ENCODE measurements at regions not wholly inside any gene's neighbourhood (a gene's known extent, or its start where the extent isn't known, plus 50 kb on each side); places are given as distances from the start of the nearest gene placed in this dataset.
"Not testable (repeated sequence)": the region's sequence is repeated elsewhere in the genome, so short reads cannot be mapped to it uniquely, and the experiment has no call there.

DNA sequence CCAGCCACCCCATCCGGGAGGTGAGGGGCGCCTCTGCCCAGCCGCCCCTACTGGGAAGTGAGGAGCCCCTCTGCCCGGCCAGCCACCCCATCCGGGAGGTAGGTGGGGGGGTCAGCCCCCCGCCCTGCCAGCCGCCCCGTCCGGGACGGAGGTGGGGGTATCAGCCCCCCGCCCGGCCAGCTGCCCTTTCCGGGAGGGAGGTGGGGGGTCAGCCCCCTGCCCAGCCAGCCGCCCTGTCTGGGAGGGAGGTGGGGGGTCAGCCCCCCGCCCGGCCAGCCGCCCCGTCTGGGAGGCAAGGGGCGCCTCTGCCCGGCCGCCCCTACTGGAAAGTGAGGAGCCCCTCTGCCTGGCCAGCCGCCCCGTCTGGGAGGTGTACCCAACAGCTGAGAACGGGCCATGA is 299.4 kb upstream of the RORB start:
- WGBS, 2 donors: 94 to 100% methylated on average over 11 to 23 of the region's 24 CpGs
- H3K27me3 ChIP-seq (ENCODE audit: control insufficient read depth in 1 of 2, insufficient read depth in 2 of 2, low read length in 1 of 2); H3K27ac ChIP-seq (ENCODE audit: low read depth in 1 of 2, low read length in 2 of 2); H3K4me1 ChIP-seq (ENCODE audit: control insufficient read depth in 1 of 2, insufficient read depth in 2 of 2, low read length in 2 of 2); ATAC-seq (ENCODE audit: low FRiP score); H3K9me3 ChIP-seq (ENCODE audit: control insufficient read depth, low read length); DNase-seq; H3K4me3 ChIP-seq (ENCODE audit: low read length in 2 of 2); H3K36me3 ChIP-seq (ENCODE audit: control insufficient read depth in 1 of 2, insufficient read depth in 2 of 2, low read length in 1 of 2); intact Hi-C loops (cut with DNase I): not testable (repeated sequence)

DNA sequence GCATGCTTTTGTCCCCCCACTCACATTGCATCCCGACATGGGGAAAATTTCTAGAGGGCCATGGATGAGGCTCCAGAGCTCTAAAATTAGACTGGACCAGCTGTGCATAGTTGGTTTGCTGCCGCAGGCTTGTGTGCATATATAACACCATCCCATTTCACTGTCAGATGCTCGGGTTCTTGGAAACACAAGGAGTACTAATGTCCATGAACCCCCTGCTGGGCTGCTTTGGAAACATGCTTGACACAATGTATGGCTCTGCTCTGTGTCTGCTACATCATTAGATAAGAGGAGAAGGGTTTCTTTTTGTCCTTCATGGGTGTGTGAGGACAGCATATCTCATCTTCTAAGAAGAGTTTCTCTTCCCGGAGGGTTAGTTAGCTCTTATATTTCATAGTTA is 292.1 kb upstream of the RORB start:
- H3K27me3 ChIP-seq (ENCODE audit: control insufficient read depth in 1 of 2, insufficient read depth in 2 of 2, low read length in 1 of 2): no peaks in the 10 kb centered on the region
- H3K36me3 ChIP-seq (ENCODE audit: control insufficient read depth in 1 of 2, insufficient read depth in 2 of 2, low read length in 1 of 2): no peaks in the 10 kb centered on the region
- H3K27ac ChIP-seq (ENCODE audit: low read depth in 1 of 2, low read length in 2 of 2): no peak overlapping the region
- DNase-seq: no peak
- WGBS, 2 donors: 65 to 67% methylated on average over 4 of the region's 4 CpGs
- no peaks in the 10 kb centered on the region for H3K4me1 ChIP-seq (ENCODE audit: control insufficient read depth in 1 of 2, insufficient read depth in 2 of 2, low read length in 2 of 2)
- no peaks in the 10 kb centered on the region for H3K9me3 ChIP-seq (ENCODE audit: control insufficient read depth, low read length)
- intact Hi-C loops (cut with DNase I): no loop called here
- ATAC-seq (ENCODE audit: low FRiP score): no peak
- H3K4me3 ChIP-seq (ENCODE audit: low read length in 2 of 2): no peak overlapping the region

- Histone ChIP-seq H3K9me3 (ENCODE audit: control insufficient read depth, low read length) (no peaks in the 10 kb centered on the region), H3K4me1 (ENCODE audit: control insufficient read depth in 1 of 2, insufficient read depth in 2 of 2, low read length in 2 of 2) (no peaks in the 10 kb centered on the region), H3K27ac (ENCODE audit: low read depth in 1 of 2, low read length in 2 of 2) (no peak overlapping the region), H3K27me3 (ENCODE audit: control insufficient read depth in 1 of 2, insufficient read depth in 2 of 2, low read length in 1 of 2) (no peaks in the 10 kb centered on the region), H3K36me3 (ENCODE audit: control insufficient read depth in 1 of 2, insufficient read depth in 2 of 2, low read length in 1 of 2) (no peaks in the 10 kb centered on the region), H3K4me3 (ENCODE audit: low read length in 2 of 2) (no peak overlapping the region)
- intact Hi-C loops (cut with DNase I): no loop called here
- WGBS, 2 donors: 80% methylated on average over 3 of the region's 3 CpGs
- DNase-seq (no peak), ATAC-seq (ENCODE audit: low FRiP score) (no peak)
Measured at GRCh38 chr9:74218385-74219063, 278.6 kb upstream of the RORB start.

DNA sequence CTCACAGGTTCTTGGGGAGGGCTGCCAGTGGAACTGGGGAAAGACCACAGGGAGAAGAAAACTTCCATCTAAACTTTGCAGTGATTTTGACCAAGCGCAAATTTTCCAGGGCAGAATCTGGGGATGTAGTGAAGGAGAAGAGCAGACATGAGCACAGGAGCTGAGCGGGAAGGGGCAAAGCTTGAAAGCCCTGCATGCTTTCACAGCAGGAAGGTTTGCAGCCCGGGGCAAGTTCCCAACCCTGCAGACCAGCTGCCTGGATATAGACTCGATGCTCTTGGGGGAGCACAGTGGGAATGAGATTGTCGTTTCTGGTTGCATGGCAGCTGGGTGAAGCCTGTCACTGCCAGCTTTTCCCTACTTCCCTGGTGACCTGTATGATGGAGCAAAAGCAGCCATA is 276.8 kb upstream of the RORB start:
- no peaks in the 10 kb centered on the region for H3K27me3 ChIP-seq (ENCODE audit: control insufficient read depth in 1 of 2, insufficient read depth in 2 of 2, low read length in 1 of 2)
- H3K4me3 ChIP-seq (ENCODE audit: low read length in 2 of 2): no peak overlapping the region
- no peaks in the 10 kb centered on the region for H3K9me3 ChIP-seq (ENCODE audit: control insufficient read depth, low read length)
- no peak overlapping the region for H3K27ac ChIP-seq (ENCODE audit: low read depth in 1 of 2, low read length in 2 of 2)
- no peaks in the 10 kb centered on the region for H3K36me3 ChIP-seq (ENCODE audit: control insufficient read depth in 1 of 2, insufficient read depth in 2 of 2, low read length in 1 of 2)
- H3K4me1 ChIP-seq (ENCODE audit: control insufficient read depth in 1 of 2, insufficient read depth in 2 of 2, low read length in 2 of 2): no peaks in the 10 kb centered on the region
- no peak for ATAC-seq (ENCODE audit: low FRiP score)
- WGBS, 2 donors: 63 to 66% methylated on average over 5 of the region's 5 CpGs
- DNase-seq: no peak
- intact Hi-C loops (cut with DNase I): no loop called here

DNA sequence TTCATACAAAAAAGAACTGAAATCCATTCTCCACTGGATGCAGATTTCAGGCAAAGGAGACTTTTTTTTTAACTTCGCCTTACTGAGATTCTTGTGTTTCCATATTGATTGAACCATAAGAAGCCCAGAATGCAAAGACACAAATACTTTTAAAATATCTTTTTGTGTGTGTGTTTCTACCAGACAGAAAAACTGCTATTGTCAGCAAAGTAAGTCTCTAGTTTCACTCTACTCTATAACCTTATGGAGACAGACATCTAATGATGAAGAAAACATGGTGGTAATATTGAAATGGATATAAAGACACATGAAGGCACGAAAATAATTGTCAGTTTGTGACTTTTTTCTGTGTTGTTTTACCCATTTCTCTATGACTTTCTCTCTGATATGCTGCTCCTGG is 260.3 kb upstream of the RORB start:
- Histone ChIP-seq H3K4me3 (ENCODE audit: low read length in 2 of 2) (no peak overlapping the region), H3K36me3 (ENCODE audit: control insufficient read depth in 1 of 2, insufficient read depth in 2 of 2, low read length in 1 of 2) (no peaks in the 10 kb centered on the region), H3K4me1 (ENCODE audit: control insufficient read depth in 1 of 2, insufficient read depth in 2 of 2, low read length in 2 of 2) (no peaks in the 10 kb centered on the region), H3K27me3 (ENCODE audit: control insufficient read depth in 1 of 2, insufficient read depth in 2 of 2, low read length in 1 of 2) (no peaks in the 10 kb centered on the region), H3K27ac (ENCODE audit: low read depth in 1 of 2, low read length in 2 of 2) (no peak overlapping the region), H3K9me3 (ENCODE audit: control insufficient read depth, low read length) (no peaks in the 10 kb centered on the region)
- 65 to 69% methylated on average over 2 of the region's 2 CpGs for WGBS, 2 donors
- ATAC-seq (ENCODE audit: low FRiP score) (no peak), DNase-seq (no peak)
- intact Hi-C loops (cut with DNase I): no loop called here

GRCh38 chr9:74245866-74246497 is 251.2 kb upstream of the RORB start:
- Histone ChIP-seq H3K27ac (ENCODE audit: low read depth in 1 of 2, low read length in 2 of 2) (no peak overlapping the region), H3K4me1 (ENCODE audit: control insufficient read depth in 1 of 2, insufficient read depth in 2 of 2, low read length in 2 of 2) (no peaks in the 10 kb centered on the region), H3K9me3 (ENCODE audit: control insufficient read depth, low read length) (no peaks in the 10 kb centered on the region), H3K36me3 (ENCODE audit: control insufficient read depth in 1 of 2, insufficient read depth in 2 of 2, low read length in 1 of 2) (no peaks in the 10 kb centered on the region), H3K27me3 (ENCODE audit: control insufficient read depth in 1 of 2, insufficient read depth in 2 of 2, low read length in 1 of 2) (no peaks in the 10 kb centered on the region), H3K4me3 (ENCODE audit: low read length in 2 of 2) (no peak overlapping the region)
- no peak for DNase-seq
- no peak for ATAC-seq (ENCODE audit: low FRiP score)
- intact Hi-C loops (cut with DNase I): no loop called here
- 78% methylated on average over 3 of the region's 3 CpGs for WGBS, 2 donors

DNA sequence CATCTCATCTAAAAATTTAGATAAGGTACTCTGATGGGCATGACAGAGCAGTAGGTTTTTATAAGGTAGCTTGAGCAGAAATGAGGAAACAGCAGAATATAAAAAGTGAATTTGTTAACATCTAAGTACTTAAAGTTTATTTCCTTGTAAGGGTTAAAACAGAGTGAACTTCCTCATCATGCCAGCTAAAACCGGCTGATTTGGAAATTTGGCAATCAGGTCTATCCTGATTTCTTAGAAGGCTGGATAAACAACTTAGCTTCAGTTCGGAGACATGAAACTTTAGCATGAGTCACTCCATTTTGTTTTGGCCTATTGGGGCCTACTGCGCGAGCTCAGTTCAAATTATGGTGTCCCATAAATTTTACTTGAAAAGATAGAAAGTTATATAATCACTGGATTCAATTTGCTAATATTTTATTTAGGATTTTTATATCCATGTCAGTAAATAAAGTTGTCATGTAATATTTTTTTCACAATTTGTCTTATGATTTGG is 241.6 kb upstream of the RORB start:
- H3K4me3 ChIP-seq (ENCODE audit: low read length in 2 of 2): no peak overlapping the region
- no peaks in the 10 kb centered on the region for H3K36me3 ChIP-seq (ENCODE audit: control insufficient read depth in 1 of 2, insufficient read depth in 2 of 2, low read length in 1 of 2)
- H3K9me3 ChIP-seq (ENCODE audit: control insufficient read depth, low read length): no peaks in the 10 kb centered on the region
- ATAC-seq (ENCODE audit: low FRiP score) (no peak), DNase-seq (no peak)
- no peak overlapping the region for H3K27ac ChIP-seq (ENCODE audit: low read depth in 1 of 2, low read length in 2 of 2)
- H3K27me3 ChIP-seq (ENCODE audit: control insufficient read depth in 1 of 2, insufficient read depth in 2 of 2, low read length in 1 of 2): no peaks in the 10 kb centered on the region
- intact Hi-C loops (cut with DNase I): no loop called here
- 49 to 51% methylated on average over 4 of the region's 4 CpGs for WGBS, 2 donors
- no peaks in the 10 kb centered on the region for H3K4me1 ChIP-seq (ENCODE audit: control insufficient read depth in 1 of 2, insufficient read depth in 2 of 2, low read length in 2 of 2)

DNA sequence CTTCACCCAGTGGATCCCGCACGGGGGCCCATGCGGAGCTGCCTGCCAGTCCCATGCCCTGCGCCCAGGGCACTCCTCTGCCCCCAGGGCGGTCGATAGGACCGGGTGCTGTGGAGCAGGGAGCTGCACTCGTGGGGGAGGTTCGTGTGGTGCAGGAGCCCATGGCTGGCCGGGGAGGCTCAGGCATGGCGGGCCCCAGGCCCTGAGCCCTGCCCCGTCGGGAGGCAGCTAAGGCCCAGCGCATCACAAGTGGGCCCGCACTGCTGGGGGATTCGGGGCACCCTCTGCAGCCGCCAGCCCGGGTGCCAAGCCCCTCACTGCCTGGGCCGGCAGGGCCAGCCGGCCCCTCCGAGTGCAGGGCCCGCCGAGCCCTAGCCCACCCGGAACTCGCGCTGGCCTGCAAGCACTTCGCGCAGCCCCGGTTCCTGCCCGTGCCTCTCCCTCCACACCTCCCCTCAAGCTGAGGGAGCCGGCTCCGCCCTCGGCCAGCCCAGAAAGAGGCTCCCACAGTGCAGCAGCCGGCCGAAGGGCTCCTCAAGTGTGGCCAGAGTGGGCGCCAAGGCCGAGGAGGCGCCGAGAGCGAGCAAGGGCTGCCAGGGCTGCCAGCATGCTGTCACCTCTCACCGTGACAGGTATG is 221.1 kb upstream of the RORB start:
- Histone ChIP-seq H3K27ac (ENCODE audit: low read depth in 1 of 2, low read length in 2 of 2) (no peak overlapping the region), H3K4me1 (ENCODE audit: control insufficient read depth in 1 of 2, insufficient read depth in 2 of 2, low read length in 2 of 2) (no peaks in the 10 kb centered on the region), H3K9me3 (ENCODE audit: control insufficient read depth, low read length) (no peaks in the 10 kb centered on the region), H3K27me3 (ENCODE audit: control insufficient read depth in 1 of 2, insufficient read depth in 2 of 2, low read length in 1 of 2) (no peaks in the 10 kb centered on the region), H3K4me3 (ENCODE audit: low read length in 2 of 2) (no peak overlapping the region), H3K36me3 (ENCODE audit: control insufficient read depth in 1 of 2, insufficient read depth in 2 of 2, low read length in 1 of 2) (no peaks in the 10 kb centered on the region)
- 91 to 94% methylated on average over 37 to 41 of the region's 41 CpGs for WGBS, 2 donors
- ATAC-seq (ENCODE audit: low FRiP score) (peak; percentile 42), DNase-seq (peak in 1 of 2 donors; percentile 43)
- intact Hi-C loops (cut with DNase I): no loop called here

DNA sequence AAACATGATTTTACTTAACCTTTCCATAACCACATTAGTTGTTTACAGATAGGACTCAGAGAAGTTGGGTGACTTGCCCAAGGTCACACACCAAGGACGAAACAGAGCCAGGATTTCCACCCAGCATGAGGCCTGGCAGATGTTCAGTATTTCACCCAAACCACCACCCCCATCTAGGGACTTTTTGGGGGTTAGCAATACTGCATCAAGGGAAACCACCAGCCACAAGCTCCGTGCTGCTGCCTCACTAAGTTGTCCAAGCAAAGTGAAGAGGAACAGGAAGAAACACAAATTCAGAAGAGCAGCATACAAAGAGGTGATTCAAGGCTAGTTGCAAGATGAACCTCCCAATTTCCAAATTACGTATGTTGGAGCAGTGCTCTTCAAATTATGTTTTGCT is 219.6 kb upstream of the RORB start:
- WGBS, 2 donors: 76 to 78% methylated on average over 3 of the region's 3 CpGs
- H3K36me3 ChIP-seq (ENCODE audit: control insufficient read depth in 1 of 2, insufficient read depth in 2 of 2, low read length in 1 of 2): no peaks in the 10 kb centered on the region

More for the DNA sequence above, 219.6 kb upstream of the RORB start:
- ATAC-seq (ENCODE audit: low FRiP score) (no peak), DNase-seq (no peak)
- H3K27ac ChIP-seq (ENCODE audit: low read depth in 1 of 2, low read length in 2 of 2): no peak overlapping the region
- no peak overlapping the region for H3K4me3 ChIP-seq (ENCODE audit: low read length in 2 of 2)
- no peaks in the 10 kb centered on the region for H3K9me3 ChIP-seq (ENCODE audit: control insufficient read depth, low read length)
- H3K27me3 ChIP-seq (ENCODE audit: control insufficient read depth in 1 of 2, insufficient read depth in 2 of 2, low read length in 1 of 2): no peaks in the 10 kb centered on the region
- intact Hi-C loops (cut with DNase I): no loop called here
- H3K4me1 ChIP-seq (ENCODE audit: control insufficient read depth in 1 of 2, insufficient read depth in 2 of 2, low read length in 2 of 2): no peaks in the 10 kb centered on the region
